Heart left ventricle (tissue), 13 donors: ENCODE measurements at regions not wholly inside any gene's neighbourhood (a gene's known extent, or its start where the extent isn't known, plus 50 kb on each side); places are given as distances from the start of the nearest gene placed in this dataset.

Experiments used
- CTCF ChIP-seq, 12 donors: fragments of 200-600 bp; sonication (generic) in 4 of 12; IDR thresholded peaks; one replicate each; pipeline versions ENCODE4 v1.5.0 to v1.8.0; 2018 to 2022; ENCODE audit warnings: antibody characterized with exemption in 12 of 12, mild to moderate bottlenecking in 5 of 12
- POLR2A ChIP-seq, 2 donors: fragments of 450-650 bp; IDR thresholded peaks; one replicate each; pipeline ENCODE4 v1.6.1; 2017; ENCODE audit warnings: antibody characterized with exemption in 2 of 2, mild to moderate bottlenecking in 2 of 2, moderate library complexity in 2 of 2
- donor health status: ischemic (EF 13 %, LVEDD 7.1; RV severe dilation, severe dysfunction).
- donor health status: DM: no; HTN: yes; CAD: no.
- donor health status: DM: no; HTN: no; CAD: no.
- donor health status: ischemic (EF 25% LVEDD 6.9; RV normal size, moderate dysfunction).
- donor health status: ischemic (EF 25% LVEDD 5.7; RV mildly dilated, moderate dysfunction).
- donor health status: ischemic (EF 35%, LVEDD 5.7; RV mildly dilated, moderate dysfunction).
- donor health status: nonischemic (EF 11% LVEDD 7.7; RV severe dilation, severe dysfunction).
- donor health status: DM: yes; HTN: yes; CAD: no.
- donor health status: PGD.
- donor health status: ischemic (EF 29% LVEDD 5.4; RV normal size, mild dysfunction).
- donor health status: nonischemic (EF 23%, LVEDD 6.1; RV moderate dilation, normal function).

GRCh38 chr16:65415460-65415859 is 293.6 kb upstream of the CDH11 start:
- TF ChIP-seq CTCF (IDR thresholded peaks at IDR 0.05) (no peak), POLR2A (IDR thresholded peaks at IDR 0.05) (no peak)
